IMR-90 (cell line): ENCODE measurements at regions not wholly inside any gene's neighbourhood (a gene's known extent, or its start where the extent isn't known, plus 50 kb on each side); places are given as distances from the start of the nearest gene placed in this dataset.

Experiments used
- ATAC-seq: fragments of 200-7000 bp; cut with Tn5 transposase; 2 replicates; pipeline ENCODE4 v1.9.1; 2020; ENCODE audit warnings: low read depth, mild to moderate bottlenecking, moderate library complexity
- BruUV-seq: library from RNA; stranded (reverse); fragments of 400-500 nt; replicated peaks from 2 replicates; lab custom pipeline; 2021; lab: Mats Ljungman, UMichigan
- CTCF ChIA-PET: fragments of 300-600 bp; formaldehyde crosslinking; extraction: SDS; loops from one replicate; lab custom pipeline; 2021; ENCODE audit warnings: antibody characterized with exemption; lab: Yijun Ruan, JAX
- POLR2A ChIA-PET: fragments of 300-600 bp; sonication (Branson Sonifier 250); formaldehyde crosslinking; loops from one replicate; lab custom pipeline; 2022; ENCODE audit warnings: antibody characterized with exemption; ENCODE audit not compliant: unreplicated experiment; lab: Charles Lee
- DNase-seq: peaks from one replicate; pipeline ENCODE4 v3.0.0; 2013
- H2AFZ ChIP-seq: replicated peaks from 2 replicates; pipeline ENCODE3; 2013; ENCODE audit warnings: low read length, mild to moderate bottlenecking; ENCODE audit not compliant: poor library complexity
- H2AK5ac ChIP-seq: 2 replicates; pipeline ENCODE4 v1.6.1; 2013; ENCODE audit warnings: low read depth, low read length, inconsistent platforms
- H2AK9ac ChIP-seq: replicated peaks from 2 replicates; pipeline ENCODE3; 2013; ENCODE audit warnings: mild to moderate bottlenecking, low read depth, low read length, moderate library complexity; ENCODE audit not compliant: poor library complexity
- H2BK120ac ChIP-seq: 2 replicates; pipeline ENCODE4 v1.6.1; 2013; ENCODE audit warnings: low read depth, low read length, inconsistent platforms
- H2BK15ac ChIP-seq: 3 replicates; pipeline ENCODE4 v1.6.1; 2013; ENCODE audit warnings: low read depth, low read length, inconsistent platforms
- H2BK20ac ChIP-seq: 2 replicates; pipeline ENCODE4 v1.6.1; 2013; ENCODE audit warnings: low read depth, mild to moderate bottlenecking, inconsistent platforms, low read length, moderate library complexity
- H2BK5ac ChIP-seq: 2 replicates; pipeline ENCODE4 v1.6.1; 2013; ENCODE audit warnings: mild to moderate bottlenecking, low read depth, low read length, inconsistent platforms; ENCODE audit not compliant: poor library complexity, severe bottlenecking
- H3K14ac ChIP-seq: replicated peaks from 2 replicates; pipeline ENCODE4 v1.6.1; 2013; ENCODE audit warnings: low read depth, low read length, inconsistent platforms
- H3K18ac ChIP-seq: 2 replicates; pipeline ENCODE4 v1.6.1; 2013; ENCODE audit warnings: low read depth, low read length, control low read depth
- H3K23ac ChIP-seq: 2 replicates; pipeline ENCODE4 v1.6.1; 2013; ENCODE audit warnings: low read depth, low read length, inconsistent platforms
- H3K27ac ChIP-seq: 2 replicates; pipeline ENCODE4 v1.5.1; 2013; ENCODE audit warnings: mild to moderate bottlenecking, control low read depth, low read length; ENCODE audit not compliant: insufficient read depth
- H3K27me3 ChIP-seq: 2 replicates; pipeline ENCODE4 v1.6.1; 2013; ENCODE audit warnings: low read length; ENCODE audit not compliant: control insufficient read depth, insufficient read depth
- H3K36me3 ChIP-seq: 2 replicates; pipeline ENCODE4 v1.6.1; 2013; ENCODE audit warnings: low read length, mixed read lengths; ENCODE audit not compliant: control insufficient read depth, insufficient read depth
- H3K4ac ChIP-seq: 2 replicates; pipeline ENCODE4 v1.6.1; 2013; ENCODE audit warnings: low read depth, low read length, inconsistent platforms
- H3K4me1 ChIP-seq: 2 replicates; pipeline ENCODE4 v1.6.1; 2013; ENCODE audit warnings: low read length, mixed read lengths; ENCODE audit not compliant: control insufficient read depth, insufficient read depth
- H3K4me2 ChIP-seq: 2 replicates; pipeline ENCODE4 v1.6.1; 2013; ENCODE audit warnings: low read depth, mild to moderate bottlenecking, control low read depth, low read length, moderate library complexity
- H3K4me3 ChIP-seq: 2 replicates; pipeline ENCODE4 v1.5.1; 2013; ENCODE audit warnings: low read depth, mild to moderate bottlenecking, control low read depth, low read length, moderate library complexity; ENCODE audit not compliant: insufficient read depth
- H3K56ac ChIP-seq: 2 replicates; pipeline ENCODE4 v1.6.1; 2013; ENCODE audit warnings: low read length, inconsistent platforms; ENCODE audit not compliant: insufficient read depth; ENCODE audit errors: extremely low read depth
- H3K79me1 ChIP-seq, 2 experiments: 2 replicates each; pipeline ENCODE4 v1.6.1; 2013; ENCODE audit warnings: low read length in 2 of 2, inconsistent platforms in 1 of 2, low read depth in 1 of 2
- H3K9ac ChIP-seq: 2 replicates; pipeline ENCODE4 v1.6.1; 2013; ENCODE audit warnings: low read depth, low read length, control low read depth
- H3K9me1 ChIP-seq: 2 replicates; pipeline ENCODE4 v1.6.1; 2013; ENCODE audit warnings: low read length, inconsistent platforms; ENCODE audit not compliant: insufficient read depth
- H3K9me3 ChIP-seq: 2 replicates; pipeline ENCODE4 v1.6.1; 2013; ENCODE audit warnings: low read length; ENCODE audit not compliant: control insufficient read depth, insufficient read depth
- H4K20me1 ChIP-seq: 2 replicates; pipeline ENCODE4 v1.6.1; 2013; ENCODE audit warnings: low read length, inconsistent platforms; ENCODE audit not compliant: insufficient read depth
- H4K5ac ChIP-seq: 2 replicates; pipeline ENCODE4 v1.6.1; 2013; ENCODE audit warnings: mild to moderate bottlenecking, low read depth, low read length, control low read depth
- H4K8ac ChIP-seq, 2 experiments: 2 replicates each; pipeline ENCODE4 v1.6.1; 2013; ENCODE audit warnings: low read depth in 2 of 2, low read length in 2 of 2, control low read depth in 1 of 2, inconsistent platforms in 1 of 2
- H4K91ac ChIP-seq: 2 replicates; pipeline ENCODE4 v1.6.1; 2013; ENCODE audit warnings: low read depth, low read length, inconsistent platforms; ENCODE audit not compliant: insufficient read depth
- BHLHE40 ChIP-seq: fragments of 150-350 bp; IDR thresholded peaks from 2 replicates; pipeline ENCODE4 v1.6.1; 2016; ENCODE audit warnings: mild to moderate bottlenecking, low read depth, low read length
- NFE2L2 ChIP-seq: fragments of 150-350 bp; IDR thresholded peaks from 2 replicates; pipeline ENCODE4 v1.6.1; 2016; ENCODE audit warnings: low read depth, mild to moderate bottlenecking, low read length
- RFX5 ChIP-seq: IDR thresholded peaks from 2 replicates; pipeline ENCODE4 v1.8.0; 2012; ENCODE audit warnings: low read depth, mild to moderate bottlenecking, low read length, moderate library complexity
- WGBS, 2 experiments: methylation state at CpG; one replicate each; pipeline versions ENCODE4 v1.1.5 to v1.1.7; 2013; ENCODE audit warnings: missing lambda C conversion rate in 2 of 2; ENCODE audit not compliant: insufficient read length in 1 of 2; ENCODE audit errors: extremely low coverage in 2 of 2; 5-methylcytosine and 5-hydroxymethylcytosine counted together
- dilution Hi-C: fragments of 300-500 bp; cut with HindIII; formaldehyde crosslinking; loops from one replicate; pipeline ENCODE4 v1.14.3; 2018; ENCODE audit warnings: low sequenced_read_pairs; ENCODE audit not compliant: unreplicated experiment
- in situ Hi-C: fragments of 300-500 bp; cut with MboI; formaldehyde crosslinking; loops from 3 replicates; pipeline ENCODE4 v1.14.3; 2019; ENCODE audit warnings: low sequenced_read_pairs, inconsistent platforms, mixed read lengths
- intact Hi-C: fragments of 100-400 bp; cut with micrococcal nuclease; formaldehyde crosslinking; loops from 2 replicates; pipeline ENCODE4 v1.10.0; 2022

GRCh38 chr20:6663751-6664388, 103.6 kb upstream of the BMP2 start:
- Histone ChIP-seq H3K18ac (no peak overlapping the region), H3K4ac (no peak overlapping the region), H2BK5ac (no peak overlapping the region), H3K4me2 (no peak overlapping the region), H3K9me3 (peaks cover 6% of the 10 kb centered on the region), H3K56ac (no peak overlapping the region), H4K8ac (no peak overlapping the region), H2BK15ac (no peak overlapping the region), H4K91ac (no peak overlapping the region), H4K5ac (no peak overlapping the region), H2AK5ac (no peak overlapping the region; the same call in 1 of the 2 replicates), H2AFZ (no peak overlapping the region), H3K27ac (no peak overlapping the region), H2BK20ac (no peak overlapping the region), H3K4me1 (no peaks in the 10 kb centered on the region), H3K23ac (no peak overlapping the region), H3K14ac (no peak overlapping the region), H3K79me1 (no peaks in the 10 kb centered on the region), H3K36me3 (no peaks in the 10 kb centered on the region), H2BK120ac (no peak overlapping the region), H3K27me3 (no peaks in the 10 kb centered on the region), H3K9me1 (no peaks in the 10 kb centered on the region), H3K4me3 (no peak overlapping the region), H4K20me1 (no peaks in the 10 kb centered on the region), H3K9ac (no peak overlapping the region), H2AK9ac (no peak overlapping the region)
- BruUV-seq: no TSS peak
- dilution Hi-C loops: no loop called here
- intact Hi-C loops: no loop called here
- CTCF ChIA-PET: no interaction called here
- no CpG with 5 or more reads among the region's 6 CpGs for WGBS, 2 experiments
- in situ Hi-C loops: no loop called here
- no peak for TF ChIP-seq BHLHE40
- TF ChIP-seq RFX5: no peak
- TF ChIP-seq NFE2L2: no peak
- ATAC-seq (no peak), DNase-seq (no peak)
- POLR2A ChIA-PET: no interaction called here
